ENCODE measurements at regions not wholly inside any gene's neighbourhood (a gene's known extent, or its start where the extent isn't known, plus 50 kb on each side); places are given as distances from the start of the nearest gene placed in this dataset.
"Not testable (repeated sequence)": the region's sequence is repeated elsewhere in the genome, so short reads cannot be mapped to it uniquely, and the experiment has no call there.

GRCh38 chr10:25831080-25831479, 102.9 kb upstream of the MYO3A start:
- TF ChIP-seq CTCF (IDR thresholded peaks at IDR 0.05; ENCODE audit: low read depth, low read length) = no peak
- no peak for DNase-seq (ENCODE audit: extremely low read depth, low read depth)

- DNase-seq (ENCODE audit: extremely low read depth, low read depth) = no peak
- no peak for TF ChIP-seq CTCF (IDR thresholded peaks at IDR 0.05; ENCODE audit: low read depth, low read length)
These were observed 94.3 kb upstream of the MYO3A start for GRCh38 chr10:25839683-25840082.

- DNase-seq (ENCODE audit: extremely low read depth, low read depth) = not testable (repeated sequence)
These were observed 93.2 kb upstream of the MYO3A start for GRCh38 chr10:25840875-25841274.

- DNase-seq (ENCODE audit: extremely low read depth, low read depth) = no peak
- no peak for TF ChIP-seq CTCF (IDR thresholded peaks at IDR 0.05; ENCODE audit: low read depth, low read length)
These were observed 91.9 kb upstream of the MYO3A start for GRCh38 chr10:25842146-25842545.

- DNase-seq (ENCODE audit: extremely low read depth, low read depth) = no peak
These were observed 90.4 kb upstream of the MYO3A start for GRCh38 chr10:25843551-25844170.

GRCh38 chr10:25844716-25845115, 89.3 kb upstream of the MYO3A start:
- not testable (repeated sequence) for DNase-seq (ENCODE audit: extremely low read depth, low read depth)

More at GRCh38 chr10:25843551-25844170, 90.4 kb upstream of the MYO3A start:
- no peak for TF ChIP-seq CTCF (IDR thresholded peaks at IDR 0.05; ENCODE audit: low read depth, low read length)

GRCh38 chr10:25849268-25849667, 84.8 kb upstream of the MYO3A start:
- no peak for DNase-seq (ENCODE audit: extremely low read depth, low read depth)
- no peak for TF ChIP-seq CTCF (IDR thresholded peaks at IDR 0.05; ENCODE audit: low read depth, low read length)

- TF ChIP-seq CTCF (IDR thresholded peaks at IDR 0.05; ENCODE audit: low read depth, low read length) = no peak
- DNase-seq (ENCODE audit: extremely low read depth, low read depth) = no peak
These were observed 84.0 kb upstream of the MYO3A start for GRCh38 chr10:25849988-25850387.
